ENCODE measurements at regions not wholly inside any gene's neighbourhood (a gene's known extent, or its start where the extent isn't known, plus 50 kb on each side); places are given as distances from the start of the nearest gene placed in this dataset.
"Not testable (repeated sequence)": the region's sequence is repeated elsewhere in the genome, so short reads cannot be mapped to it uniquely, and the experiment has no call there.

- Mint-ChIP-seq H3K4me3 (no peak overlapping the region), H3K9me3 (peaks cover 2% of the 10 kb centered on the region), H3K36me3 (ENCODE audit: low read depth) (no peaks in the 10 kb centered on the region), H3K27me3 (ENCODE audit: low read depth) (peaks cover 37% of the 10 kb centered on the region), H3K4me1 (peaks cover 4% of the 10 kb centered on the region), H3K27ac (ENCODE audit: unreplicated experiment) (no peak overlapping the region)
- TF ChIP-seq CTCF (conservative IDR thresholded peaks at IDR 0.05): no peak
- DNase-seq (ENCODE audit: low read depth, low spot score): no peak
Measured at GRCh38 chr1:170448661-170449158, 83.3 kb upstream of the GORAB start.

GRCh38 chr1:170457325-170458050 lies 74.5 kb upstream of the GORAB start:
- DNase-seq (ENCODE audit: low read depth, low spot score): peak; percentile 3
- H3K27me3 Mint-ChIP-seq (ENCODE audit: low read depth); H3K4me3 Mint-ChIP-seq; H3K36me3 Mint-ChIP-seq (ENCODE audit: low read depth); H3K27ac Mint-ChIP-seq (ENCODE audit: unreplicated experiment); H3K4me1 Mint-ChIP-seq: not testable (repeated sequence)
- peak; percentile 32 for TF ChIP-seq CTCF (conservative IDR thresholded peaks at IDR 0.05)
- peaks cover 18% of the 10 kb centered on the region for H3K9me3 Mint-ChIP-seq

DNA sequence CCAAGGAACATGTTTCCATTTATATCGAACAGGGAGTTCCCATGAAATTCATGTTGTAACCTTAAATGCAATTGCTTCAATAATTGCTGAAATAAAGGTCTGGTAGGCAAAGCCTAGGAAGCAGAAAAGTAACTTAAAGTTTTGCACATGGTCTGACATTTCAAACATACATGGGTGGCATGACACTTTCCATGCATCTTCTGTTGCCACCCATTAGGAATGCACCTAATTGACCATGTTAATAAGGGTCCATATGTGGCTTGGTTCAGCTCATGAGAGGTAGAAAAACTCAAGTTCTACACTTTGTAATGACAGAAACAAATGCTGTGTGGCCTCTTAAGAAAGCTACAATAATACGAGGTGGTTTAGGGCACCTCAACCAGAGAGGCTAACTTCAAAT lies 72.0 kb upstream of the GORAB start:
- peaks cover 5% of the 10 kb centered on the region for H3K36me3 Mint-ChIP-seq (ENCODE audit: low read depth)
- TF ChIP-seq CTCF (conservative IDR thresholded peaks at IDR 0.05): no peak
- no peaks in the 10 kb centered on the region for H3K4me1 Mint-ChIP-seq
- peaks cover 4% of the 10 kb centered on the region for H3K27me3 Mint-ChIP-seq (ENCODE audit: low read depth)
- H3K9me3 Mint-ChIP-seq: peaks cover 14% of the 10 kb centered on the region
- H3K4me3 Mint-ChIP-seq: no peak overlapping the region
- H3K27ac Mint-ChIP-seq (ENCODE audit: unreplicated experiment): no peak overlapping the region
- no peak for DNase-seq (ENCODE audit: low read depth, low spot score)

DNA sequence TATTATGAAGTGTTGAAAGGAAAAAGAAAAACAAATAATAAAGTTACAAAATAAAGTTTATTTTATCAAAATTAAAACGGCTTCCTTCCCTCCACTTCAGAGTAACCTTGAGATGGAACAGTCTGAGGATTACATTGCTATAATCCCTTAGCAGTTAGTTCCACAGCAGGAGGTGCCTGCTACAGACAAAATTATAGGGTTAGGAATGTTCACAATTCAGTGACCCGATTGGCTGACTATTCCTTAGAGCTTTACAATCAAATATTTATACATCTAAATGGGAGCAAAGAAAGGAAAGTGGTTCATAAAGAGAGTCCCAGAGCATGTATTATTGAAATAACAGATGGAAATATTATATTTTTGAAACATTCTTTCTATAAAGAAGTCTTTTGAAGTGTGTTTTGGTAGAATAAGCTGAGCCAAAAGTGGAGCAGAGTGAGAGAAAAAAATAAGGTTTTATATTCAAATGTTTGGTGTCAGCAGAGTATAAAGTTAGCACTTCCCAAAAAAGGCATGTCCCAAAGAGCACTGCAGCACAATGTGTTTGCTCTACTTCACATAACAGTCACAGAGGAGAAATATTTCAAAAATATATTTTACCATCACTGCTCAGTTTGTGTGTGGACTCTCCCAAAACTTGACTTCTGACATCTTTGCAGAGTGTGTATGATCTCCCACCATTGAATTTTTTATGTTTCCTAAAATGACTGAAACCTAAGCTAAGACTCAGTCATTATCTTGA lies 71.4 kb upstream of the GORAB start:
- Mint-ChIP-seq H3K9me3 (peaks cover 13% of the 10 kb centered on the region), H3K36me3 (ENCODE audit: low read depth) (peaks cover 5% of the 10 kb centered on the region), H3K4me3 (no peak overlapping the region), H3K4me1 (no peaks in the 10 kb centered on the region), H3K27ac (ENCODE audit: unreplicated experiment) (no peak overlapping the region), H3K27me3 (ENCODE audit: low read depth) (peaks cover 3% of the 10 kb centered on the region)
- no peak for DNase-seq (ENCODE audit: low read depth, low spot score)
- no peak for TF ChIP-seq CTCF (conservative IDR thresholded peaks at IDR 0.05)

- no peak overlapping the region for H3K4me3 Mint-ChIP-seq
- no peak overlapping the region for H3K27ac Mint-ChIP-seq (ENCODE audit: unreplicated experiment)
- peaks cover 12% of the 10 kb centered on the region for H3K9me3 Mint-ChIP-seq
- no peaks in the 10 kb centered on the region for H3K4me1 Mint-ChIP-seq
- H3K27me3 Mint-ChIP-seq (ENCODE audit: low read depth): peaks cover 3% of the 10 kb centered on the region
- no peak for TF ChIP-seq CTCF (conservative IDR thresholded peaks at IDR 0.05)
- DNase-seq (ENCODE audit: low read depth, low spot score): no peak
- peaks cover 5% of the 10 kb centered on the region for H3K36me3 Mint-ChIP-seq (ENCODE audit: low read depth)
Measured at GRCh38 chr1:170461291-170461747, 70.6 kb upstream of the GORAB start.

Measured in neural crest cell (in vitro differentiated cells).